GM12878 (cell line): ENCODE measurements at regions not wholly inside any gene's neighbourhood (a gene's known extent, or its start where the extent isn't known, plus 50 kb on each side); places are given as distances from the start of the nearest gene placed in this dataset.

ENCODE experiments used
- ATAC-seq: fragments of 200-7000 bp; cut with Tn5 transposase; 3 replicates; pipeline ENCODE4 v1.9.1; 2020; ENCODE audit warnings: mild to moderate bottlenecking, moderate library complexity
- BruUV-seq: library from RNA; stranded (reverse); fragments of 400-500 nt; replicated peaks from 2 replicates; lab custom pipeline; 2021; lab: Mats Ljungman, UMichigan
- CTCF ChIA-PET: fragments of 300-600 bp; sonication (Branson Sonifier 250); formaldehyde crosslinking; extraction: SDS; loops from one replicate; lab custom pipeline; 2021; ENCODE audit warnings: inconsistent platforms; lab: Yijun Ruan, JAX
- POLR2A ChIA-PET: fragments of 350-600 bp; formaldehyde crosslinking; extraction: SDS; loops from one replicate; lab custom pipeline; 2021; ENCODE audit warnings: inconsistent platforms; lab: Charles Lee
- RAD21 ChIA-PET: fragments of 300-600 bp; sonication (Branson Sonifier 250); formaldehyde crosslinking; loops from one replicate; lab custom pipeline; 2023; ENCODE audit warnings: antibody characterized with exemption; ENCODE audit not compliant: unreplicated experiment; lab: Charles Lee
- SMC1A ChIA-PET: fragments of 300-600 bp; sonication (Branson Sonifier 250); formaldehyde crosslinking; loops from one replicate; lab custom pipeline; 2023; ENCODE audit not compliant: unreplicated experiment, uncharacterized antibody; lab: Charles Lee
- DNase-seq: peaks from one replicate; pipeline ENCODE4 v3.0.0-alpha.2; 2011; ENCODE audit warnings: low read depth, low spot score
- FAIRE-seq: peaks from 3 replicates; lab custom pipeline; 2011; peaks lifted over from hg19 to GRCh38; lab: Jason Lieb, UNC
- H2AFZ ChIP-seq: 2 replicates; pipeline ENCODE4 v1.6.0; 2011; ENCODE audit warnings: low read depth, low read length, control low read depth; ENCODE audit not compliant: control insufficient read depth
- H3K27ac ChIP-seq: 2 replicates; pipeline ENCODE4 v1.5.1; 2011; ENCODE audit warnings: control low read depth; ENCODE audit not compliant: control insufficient read depth, insufficient read depth
- H3K27me3 ChIP-seq, 2 experiments: replicated peaks in 1 of 2; 2 replicates each; pipeline versions ENCODE4 v1.6.0 to v1.6.1; 2011; ENCODE audit warnings: low read length in 1 of 2; ENCODE audit not compliant: control insufficient read depth in 2 of 2, insufficient read depth in 2 of 2
- H3K36me3 ChIP-seq, 2 experiments: 2 replicates each; pipeline ENCODE4 v1.5.1; 2011; ENCODE audit warnings: low read length in 1 of 2; ENCODE audit not compliant: control insufficient read depth in 2 of 2, insufficient read depth in 2 of 2
- H3K4me1 ChIP-seq: 2 replicates; pipeline ENCODE4 v1.6.1; 2011; ENCODE audit warnings: mild to moderate bottlenecking, low read length, moderate library complexity, mixed read lengths; ENCODE audit not compliant: control insufficient read depth, insufficient read depth
- H3K4me2 ChIP-seq: 2 replicates; pipeline ENCODE4 v1.6.0; 2011; ENCODE audit warnings: control low read depth; ENCODE audit not compliant: control insufficient read depth, insufficient read depth
- H3K4me3 ChIP-seq: fragments of 200-600 bp; sonication (generic); 2 replicates; pipeline ENCODE4 v1.5.1; 2016
- H3K79me2 ChIP-seq: 2 replicates; pipeline ENCODE4 v1.6.0; 2011; ENCODE audit warnings: low read length; ENCODE audit not compliant: control insufficient read depth, insufficient read depth
- H3K9ac ChIP-seq: 2 replicates; pipeline ENCODE4 v1.8.0; 2011; ENCODE audit warnings: low read length, control low read depth, mixed read lengths; ENCODE audit not compliant: control insufficient read depth, insufficient read depth
- H3K9me3 ChIP-seq: replicated peaks from 3 replicates; pipeline ENCODE4 v1.5.1; 2011; ENCODE audit warnings: mild to moderate bottlenecking, low read length; ENCODE audit not compliant: control insufficient read depth, insufficient read depth
- H4K20me1 ChIP-seq: 2 replicates; pipeline ENCODE4 v1.6.0; 2011; ENCODE audit not compliant: control insufficient read depth, insufficient read depth
- ASH2L ChIP-seq: fragments of 300-600, 200-600 bp; sonication (generic); IDR thresholded peaks from 2 replicates; pipeline ENCODE4 v1.6.1; 2017; ENCODE audit warnings: low read depth, mild to moderate bottlenecking, borderline replicate concordance
- CHD2 ChIP-seq: IDR thresholded peaks from 2 replicates; pipeline ENCODE4 v1.6.1; 2011; ENCODE audit warnings: low read depth, low read length, improper control_type of control experiment, borderline replicate concordance
- FOXM1 ChIP-seq: IDR thresholded peaks from 2 replicates; pipeline ENCODE4 v1.6.1; 2012; ENCODE audit warnings: low read depth, mild to moderate bottlenecking, inconsistent platforms, low read length, moderate library complexity
- HCFC1 ChIP-seq: fragments of 150-350 bp; IDR thresholded peaks from 2 replicates; pipeline ENCODE4 v1.6.1; 2014; ENCODE audit warnings: low read length
- MLLT1 ChIP-seq: fragments of 450-650 bp; IDR thresholded peaks from 2 replicates; pipeline ENCODE4 v1.6.1; 2016; ENCODE audit warnings: mild to moderate bottlenecking
- PBX3 ChIP-seq: IDR thresholded peaks from 2 replicates; pipeline ENCODE4 v1.6.1; 2011; ENCODE audit warnings: mild to moderate bottlenecking, low read depth, low read length, moderate library complexity; ENCODE audit not compliant: insufficient replicate concordance
- PKNOX1 ChIP-seq: fragments of 450-650 bp; IDR thresholded peaks from 2 replicates; pipeline ENCODE4 v1.6.1; 2016; ENCODE audit warnings: mild to moderate bottlenecking
- PRDM15 ChIP-seq: fragments of 450-650 bp; formaldehyde crosslinking; IDR thresholded peaks from 2 replicates; pipeline ENCODE4 v1.4.0; 2020; ENCODE audit warnings: mild to moderate bottlenecking, moderate library complexity
- SREBF2 ChIP-seq: IDR thresholded peaks from 2 replicates; pipeline ENCODE4 v1.6.1; 2012; ENCODE audit warnings: mild to moderate bottlenecking, low read length
- WGBS: methylation state at CpG from one replicate; pipeline ENCODE4 v1.1.6; 2016; ENCODE audit warnings: low lambda C conversion rate; ENCODE audit not compliant: insufficient replicate concordance, insufficient coverage; ENCODE audit errors: missing lambda C conversion rate; 5-methylcytosine and 5-hydroxymethylcytosine counted together
- in situ Hi-C: fragments of 300-500 bp; cut with MboI; formaldehyde crosslinking; loops from 9 replicates; pipeline ENCODE4 v1.14.3; 2018; ENCODE audit warnings: mixed read lengths
- intact Hi-C: fragments of 100-400 bp; cut with micrococcal nuclease; formaldehyde crosslinking; loops from one replicate; pipeline ENCODE4 v1.14.2; 2022; ENCODE audit not compliant: unreplicated experiment

GRCh38 chr3:56977561-56977889, 82.9 kb upstream of the SPATA12 start:
- Histone ChIP-seq H3K27me3 (0 out of 4 replicates have a peak, but pooled peaks cover 0 to 3% of the 10 kb centered on the region in 2 experiments), H4K20me1 (no peaks in the 10 kb centered on the region), H3K27ac (no peak overlapping the region), H3K79me2 (no peaks in the 10 kb centered on the region), H3K4me2 (no peak overlapping the region), H3K9ac (no peak overlapping the region), H2AFZ (no peak overlapping the region), H3K4me1 (no peaks in the 10 kb centered on the region), H3K36me3 (no peaks in the 10 kb centered on the region), H3K9me3 (no peaks in the 10 kb centered on the region), H3K4me3 (no peak overlapping the region)
- DNase-seq (no peak), ATAC-seq (no peak), FAIRE-seq (no peak)
- ChIA-PET POLR2A (no interaction called here), RAD21 (interaction anchor here (1.8 to 2.8 kb wide), 2 partner anchors 178 to 274 kb away, joined by 6 to 7 read pairs; no protein-coding TSS in a partner anchor), SMC1A (interaction anchor here (1.2 kb wide), 1 partner anchor 9 kb away, joined by 3 read pairs; no protein-coding TSS in a partner anchor), CTCF (interaction anchor here (0.7 to 2.0 kb wide), 2 partner anchors 10 to 125 kb away, joined by 5 to 13 read pairs; no protein-coding TSS in a partner anchor)
- in situ Hi-C loops = no loop called here
- intact Hi-C loops = no loop called here
- 25% methylated on average over 1 of the region's 1 CpG for WGBS
- TF ChIP-seq PKNOX1 = no peak
- no peak for TF ChIP-seq CHD2
- TF ChIP-seq PBX3 = no peak
- TF ChIP-seq PRDM15 = no peak
- no peak for TF ChIP-seq SREBF2
- no peak for TF ChIP-seq HCFC1
- no peak for TF ChIP-seq ASH2L
- no peak for TF ChIP-seq MLLT1
- no peak for TF ChIP-seq FOXM1
- no TSS peak for BruUV-seq
